Lower leg skin (tissue), 4 donors: ENCODE measurements at regions not wholly inside any gene's neighbourhood (a gene's known extent, or its start where the extent isn't known, plus 50 kb on each side); places are given as distances from the start of the nearest gene placed in this dataset.

Source experiments
- DNase-seq, 2 donors: peaks; one replicate each; pipeline ENCODE4 v3.0.0-alpha.2; 2019; ENCODE audit warnings: low spot score in 2 of 2
- H3K4me3 ChIP-seq: fragments of 200-600 bp; sonication (generic); 2 replicates; pipeline ENCODE4 v1.5.1; 2017; ENCODE audit warnings: mild to moderate bottlenecking, low read depth; ENCODE audit not compliant: poor library complexity, severe bottlenecking
- POLR2A ChIP-seq, 2 donors: fragments of 450-650 bp; IDR thresholded peaks; one replicate each; pipeline ENCODE4 v1.6.1; 2016 to 2017; ENCODE audit warnings: antibody characterized with exemption in 2 of 2, mild to moderate bottlenecking in 1 of 2, moderate library complexity in 1 of 2
- WGBS, 2 donors: methylation state at CpG; one replicate each; pipeline ENCODE4 v1.1.5; 2018; 5-methylcytosine and 5-hydroxymethylcytosine counted together
- intact Hi-C: fragments of 100-400 bp; cut with DNase I; formaldehyde crosslinking; loops from one replicate; pipeline ENCODE4 v1.15.0; 2023; ENCODE audit warnings: low total_unique reads
- TF ChIP-seq, protein P1 (sequence below), 3 donors: fragments of 450-650 bp; IDR thresholded peaks; one replicate each; pipeline ENCODE4 v1.5.1; 2016; ENCODE audit warnings: antibody characterized with exemption in 3 of 3, mild to moderate bottlenecking in 3 of 3, moderate library complexity in 2 of 3

DNA sequence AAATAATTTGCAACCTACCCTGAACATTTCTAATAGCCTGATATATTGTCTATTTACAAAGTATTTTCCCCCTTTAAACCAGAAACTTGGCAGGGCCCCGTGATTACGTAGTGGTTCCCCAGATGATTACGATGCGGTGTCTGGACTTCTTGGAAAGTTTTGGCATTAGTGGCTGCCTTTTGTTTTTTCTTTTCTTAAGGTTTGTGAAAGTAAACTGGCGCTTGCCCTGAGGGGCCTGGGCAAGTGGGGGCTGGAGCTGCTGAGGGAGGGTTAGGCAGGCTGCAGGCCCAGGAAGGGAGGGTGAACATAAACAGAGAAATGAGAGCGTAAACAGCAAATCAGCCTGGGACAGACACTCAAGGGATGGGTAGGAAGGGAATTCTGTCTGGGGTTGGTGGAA lies 123.6 kb upstream of the MSX1 start:
- no peak for DNase-seq
- 19 to 28% methylated on average over 6 of the region's 6 CpGs for WGBS, 2 donors
- intact Hi-C loops = no loop called here
- TF ChIP-seq, protein P1, sequence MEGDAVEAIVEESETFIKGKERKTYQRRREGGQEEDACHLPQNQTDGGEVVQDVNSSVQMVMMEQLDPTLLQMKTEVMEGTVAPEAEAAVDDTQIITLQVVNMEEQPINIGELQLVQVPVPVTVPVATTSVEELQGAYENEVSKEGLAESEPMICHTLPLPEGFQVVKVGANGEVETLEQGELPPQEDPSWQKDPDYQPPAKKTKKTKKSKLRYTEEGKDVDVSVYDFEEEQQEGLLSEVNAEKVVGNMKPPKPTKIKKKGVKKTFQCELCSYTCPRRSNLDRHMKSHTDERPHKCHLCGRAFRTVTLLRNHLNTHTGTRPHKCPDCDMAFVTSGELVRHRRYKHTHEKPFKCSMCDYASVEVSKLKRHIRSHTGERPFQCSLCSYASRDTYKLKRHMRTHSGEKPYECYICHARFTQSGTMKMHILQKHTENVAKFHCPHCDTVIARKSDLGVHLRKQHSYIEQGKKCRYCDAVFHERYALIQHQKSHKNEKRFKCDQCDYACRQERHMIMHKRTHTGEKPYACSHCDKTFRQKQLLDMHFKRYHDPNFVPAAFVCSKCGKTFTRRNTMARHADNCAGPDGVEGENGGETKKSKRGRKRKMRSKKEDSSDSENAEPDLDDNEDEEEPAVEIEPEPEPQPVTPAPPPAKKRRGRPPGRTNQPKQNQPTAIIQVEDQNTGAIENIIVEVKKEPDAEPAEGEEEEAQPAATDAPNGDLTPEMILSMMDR (IDR thresholded peaks at IDR 0.05) = no peak
- TF ChIP-seq POLR2A (IDR thresholded peaks at IDR 0.05) = no peak
- no peak overlapping the region for H3K4me3 ChIP-seq

DNA sequence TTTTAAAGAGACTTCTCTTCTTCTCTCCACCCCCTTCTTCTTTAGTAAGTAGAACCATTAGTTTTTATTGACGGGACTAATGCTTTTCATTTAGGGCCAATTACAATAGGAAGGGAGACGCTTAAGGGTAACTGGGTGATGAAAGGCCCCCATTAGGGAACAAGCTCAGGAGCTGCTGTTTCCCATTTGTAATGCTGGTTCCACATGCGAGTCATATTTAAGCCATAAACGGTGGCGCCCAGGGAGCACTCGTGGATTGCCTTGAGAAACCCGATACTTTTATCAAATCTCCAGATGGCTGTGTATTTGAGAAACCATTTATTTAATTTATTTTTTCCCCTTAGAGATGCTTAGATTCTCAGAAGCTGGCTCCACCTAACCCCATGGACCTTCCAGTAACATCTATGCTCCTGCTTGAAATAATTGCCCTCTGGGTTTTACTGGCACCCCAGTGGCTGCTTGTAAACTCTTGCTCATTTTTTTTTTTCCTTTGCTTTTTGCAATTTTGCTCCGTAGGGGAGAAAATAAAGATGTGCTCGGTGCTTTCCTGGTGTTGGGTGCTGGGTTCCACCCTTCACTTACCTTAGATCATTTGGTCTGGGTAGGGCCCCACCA lies 124.2 kb upstream of the MSX1 start:
- TF ChIP-seq POLR2A (IDR thresholded peaks at IDR 0.05) = no peak
- TF ChIP-seq, protein P1 (IDR thresholded peaks at IDR 0.05) = no peak
- peak in 1 of 2 donors; percentile 9 for DNase-seq
- intact Hi-C loops = no loop called here
- 55 to 59% methylated on average over 9 of the region's 9 CpGs for WGBS, 2 donors
- H3K4me3 ChIP-seq = no peak overlapping the region

DNA sequence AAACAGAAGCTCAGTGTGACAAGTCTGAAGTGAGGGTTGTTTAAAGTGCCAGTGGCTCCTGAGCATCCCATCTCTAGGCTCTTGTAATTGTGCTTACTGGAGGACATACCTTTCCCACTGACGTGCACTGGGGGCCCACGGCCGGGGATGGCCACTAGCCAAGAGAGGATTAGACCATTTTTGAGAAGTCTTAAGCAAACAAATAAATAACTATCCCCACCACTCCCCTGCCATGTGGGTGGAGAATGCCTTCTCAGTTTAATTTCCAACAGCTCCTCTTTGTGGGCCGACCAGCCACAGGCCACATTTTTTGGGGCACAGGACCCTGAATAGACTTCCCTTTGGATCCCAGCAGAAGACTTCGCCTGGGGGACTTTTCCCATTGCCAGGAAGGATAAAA lies 125.0 kb upstream of the MSX1 start:
- TF ChIP-seq, protein P1 (IDR thresholded peaks at IDR 0.05) = no peak
- TF ChIP-seq POLR2A (IDR thresholded peaks at IDR 0.05) = no peak
- WGBS, 2 donors = 58 to 62% methylated on average over 5 of the region's 5 CpGs
- peak in 1 of 2 donors; percentile 78 for DNase-seq
- H3K4me3 ChIP-seq = no peak overlapping the region
- intact Hi-C loops = no loop called here

DNA sequence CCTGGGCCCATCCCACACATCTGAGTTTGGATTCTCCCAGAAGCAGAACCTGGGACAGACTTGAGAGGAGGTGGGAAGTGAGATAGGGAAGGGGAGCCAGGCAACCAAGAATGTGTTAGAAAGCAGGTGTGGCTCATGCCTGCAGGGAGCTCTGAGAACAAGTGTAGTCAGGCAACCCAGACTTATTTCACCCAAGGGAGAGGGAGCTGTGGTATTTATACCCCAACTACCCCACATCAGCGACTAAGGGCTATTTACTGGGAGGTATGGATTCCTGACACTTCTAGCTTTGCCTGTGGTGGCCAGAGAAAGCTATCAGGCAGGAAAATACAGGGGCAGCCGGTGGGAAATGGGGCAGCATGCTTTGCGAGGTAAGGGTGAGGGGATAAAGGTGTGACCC lies 125.8 kb upstream of the MSX1 start:
- WGBS, 2 donors = 72 to 73% methylated on average over 3 of the region's 3 CpGs
- intact Hi-C loops = no loop called here
- peak in 1 of 2 donors; percentile 56 for DNase-seq

DNA sequence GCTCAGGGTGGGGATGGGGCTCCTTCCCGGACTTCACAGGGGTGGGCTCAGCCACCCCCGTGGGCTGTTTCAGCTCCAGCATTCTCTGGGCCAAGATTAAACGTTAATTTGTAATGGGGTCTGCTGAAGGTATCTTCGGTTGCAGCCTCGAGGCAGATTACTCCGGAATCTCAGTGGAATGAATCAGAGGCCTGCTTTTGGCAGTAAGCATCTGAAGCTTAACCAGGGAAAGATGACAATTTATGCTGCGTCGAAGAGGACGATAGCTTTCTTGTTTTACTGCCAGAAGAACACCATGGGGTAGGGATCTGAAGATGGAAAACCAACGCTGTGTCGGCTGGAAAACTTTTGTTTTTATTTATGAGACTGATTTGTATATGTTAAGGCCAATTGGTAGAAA lies 129.2 kb upstream of the MSX1 start:
- 37 to 42% methylated on average over 10 to 11 of the region's 11 CpGs for WGBS, 2 donors
- TF ChIP-seq, protein P1 (IDR thresholded peaks at IDR 0.05) = no peak
- TF ChIP-seq POLR2A (IDR thresholded peaks at IDR 0.05) = no peak
- DNase-seq = peak in 1 of 2 donors; percentile 12
- intact Hi-C loops = no loop called here
- no peak overlapping the region for H3K4me3 ChIP-seq

More for the DNA sequence above, 125.8 kb upstream of the MSX1 start:
- TF ChIP-seq POLR2A (IDR thresholded peaks at IDR 0.05) = no peak
- TF ChIP-seq, protein P1 (IDR thresholded peaks at IDR 0.05) = no peak
- no peak overlapping the region for H3K4me3 ChIP-seq

DNA sequence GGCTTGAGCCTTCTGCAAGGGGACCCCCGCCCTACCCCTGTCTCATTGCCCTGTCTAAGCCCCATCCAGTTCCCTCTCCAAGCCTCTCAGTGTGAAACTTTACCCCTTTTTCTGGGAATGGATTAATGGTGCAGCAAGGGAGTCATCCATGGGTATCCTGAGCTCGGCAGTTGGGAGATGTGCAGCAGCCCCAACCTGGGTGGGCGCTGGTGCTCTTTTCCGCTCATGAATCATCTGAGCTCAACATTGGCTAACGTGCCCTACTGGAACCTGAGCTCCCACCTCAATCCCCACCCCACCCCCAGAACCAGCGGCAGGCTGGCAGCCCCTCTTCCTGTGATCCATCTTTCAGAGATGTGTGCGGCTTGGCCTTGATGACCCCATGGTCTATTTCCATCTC lies 130.3 kb upstream of the MSX1 start:
- H3K4me3 ChIP-seq = no peak overlapping the region
- TF ChIP-seq, protein P1 (IDR thresholded peaks at IDR 0.05) = no peak
- no peak for TF ChIP-seq POLR2A (IDR thresholded peaks at IDR 0.05)
- DNase-seq = peak in 1 of 2 donors; percentile 31
- intact Hi-C loops = no loop called here
- 92 to 95% methylated on average over 7 of the region's 7 CpGs for WGBS, 2 donors
